SU-DHL-6 (cell line): ENCODE measurements at regions not wholly inside any gene's neighbourhood (a gene's known extent, or its start where the extent isn't known, plus 50 kb on each side); places are given as distances from the start of the nearest gene placed in this dataset.

Source experiments
- EZH2phosphoT487 ChIP-seq: fragments of 200-600 bp; sonication (generic), shearing (Covaris generic); conservative IDR thresholded peaks from 2 replicates; pipeline ENCODE4 v1.6.1; 2018; ENCODE audit warnings: mild to moderate bottlenecking, antibody characterized with exemption, low read length, moderate library complexity, mixed read lengths
- TF ChIP-seq, protein P1 (sequence below): fragments of 200-600 bp; sonication (generic); IDR thresholded peaks from one replicate; pipeline ENCODE4 v1.5.1; 2017; ENCODE audit warnings: antibody characterized with exemption, mild to moderate bottlenecking, low read length, moderate library complexity; ENCODE audit not compliant: insufficient read depth, poor library complexity, severe bottlenecking

DNA sequence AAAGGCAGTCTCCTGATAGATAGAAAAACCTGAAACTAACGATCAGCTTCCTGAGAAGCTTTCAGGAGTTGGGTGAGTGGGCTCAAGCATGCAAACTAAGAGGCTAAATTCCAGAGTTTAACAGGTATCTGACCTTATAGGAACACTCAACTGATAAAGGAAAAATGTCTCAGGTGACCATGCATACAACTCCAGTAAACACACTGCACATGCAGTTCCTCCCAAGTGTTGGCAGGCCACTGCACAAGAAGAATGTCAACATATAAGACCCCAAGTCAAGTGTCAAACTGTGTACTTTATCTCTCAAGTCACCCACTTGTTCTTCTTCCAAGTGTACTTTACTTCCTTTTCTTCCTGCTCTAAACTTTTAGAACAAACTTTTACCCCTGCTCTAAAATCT is 981.2 kb downstream of the FAM133A start:
- TF ChIP-seq, protein P1, sequence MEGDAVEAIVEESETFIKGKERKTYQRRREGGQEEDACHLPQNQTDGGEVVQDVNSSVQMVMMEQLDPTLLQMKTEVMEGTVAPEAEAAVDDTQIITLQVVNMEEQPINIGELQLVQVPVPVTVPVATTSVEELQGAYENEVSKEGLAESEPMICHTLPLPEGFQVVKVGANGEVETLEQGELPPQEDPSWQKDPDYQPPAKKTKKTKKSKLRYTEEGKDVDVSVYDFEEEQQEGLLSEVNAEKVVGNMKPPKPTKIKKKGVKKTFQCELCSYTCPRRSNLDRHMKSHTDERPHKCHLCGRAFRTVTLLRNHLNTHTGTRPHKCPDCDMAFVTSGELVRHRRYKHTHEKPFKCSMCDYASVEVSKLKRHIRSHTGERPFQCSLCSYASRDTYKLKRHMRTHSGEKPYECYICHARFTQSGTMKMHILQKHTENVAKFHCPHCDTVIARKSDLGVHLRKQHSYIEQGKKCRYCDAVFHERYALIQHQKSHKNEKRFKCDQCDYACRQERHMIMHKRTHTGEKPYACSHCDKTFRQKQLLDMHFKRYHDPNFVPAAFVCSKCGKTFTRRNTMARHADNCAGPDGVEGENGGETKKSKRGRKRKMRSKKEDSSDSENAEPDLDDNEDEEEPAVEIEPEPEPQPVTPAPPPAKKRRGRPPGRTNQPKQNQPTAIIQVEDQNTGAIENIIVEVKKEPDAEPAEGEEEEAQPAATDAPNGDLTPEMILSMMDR: no peak
- TF ChIP-seq EZH2phosphoT487: no peak
